Endothelial cell of umbilical vein (primary cell): ENCODE measurements at regions not wholly inside any gene's neighbourhood (a gene's known extent, or its start where the extent isn't known, plus 50 kb on each side); places are given as distances from the start of the nearest gene placed in this dataset.

ENCODE experiments used
- EZH2 ChIP-seq: IDR thresholded peaks from 2 replicates; pipeline ENCODE4 v1.6.1; 2012; ENCODE audit warnings: borderline replicate concordance, low read depth, mild to moderate bottlenecking, moderate library complexity, low read length, inconsistent platforms; ENCODE audit not compliant: severe bottlenecking
- TF ChIP-seq, protein P1 (sequence below): IDR thresholded peaks from 2 replicates; pipeline ENCODE4 v1.6.1; 2011; ENCODE audit not compliant: insufficient read depth, insufficient read length

GRCh38 chr2:6750411-6751158 is 115.1 kb downstream of the CMPK2 start:
- TF ChIP-seq, protein P1, sequence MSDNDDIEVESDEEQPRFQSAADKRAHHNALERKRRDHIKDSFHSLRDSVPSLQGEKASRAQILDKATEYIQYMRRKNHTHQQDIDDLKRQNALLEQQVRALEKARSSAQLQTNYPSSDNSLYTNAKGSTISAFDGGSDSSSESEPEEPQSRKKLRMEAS = no peak
- TF ChIP-seq EZH2 = no peak
